Erythroblast (primary cell): ENCODE measurements at regions not wholly inside any gene's neighbourhood (a gene's known extent, or its start where the extent isn't known, plus 50 kb on each side); places are given as distances from the start of the nearest gene placed in this dataset.
A peak's percentile ranks its signal among the peaks of the same experiment; 100 is the strongest.
"Not testable (repeated sequence)": the region's sequence is repeated elsewhere in the genome, so short reads cannot be mapped to it uniquely, and the experiment has no call there.

Source experiments
- DNase-seq, 2 experiments: peaks; one replicate each; lab custom pipeline; 2025; lab: John Stamatoyannopoulos, UW
- GATA1 ChIP-seq: IDR thresholded peaks from 2 replicates; pipeline ENCODE4 v1.6.1; 2011; ENCODE audit warnings: low read depth, mild to moderate bottlenecking, control low read depth, low read length, moderate library complexity
- POLR2A ChIP-seq: IDR thresholded peaks from 2 replicates; pipeline ENCODE4 v1.6.1; 2011; ENCODE audit warnings: mild to moderate bottlenecking, low read length

DNA sequence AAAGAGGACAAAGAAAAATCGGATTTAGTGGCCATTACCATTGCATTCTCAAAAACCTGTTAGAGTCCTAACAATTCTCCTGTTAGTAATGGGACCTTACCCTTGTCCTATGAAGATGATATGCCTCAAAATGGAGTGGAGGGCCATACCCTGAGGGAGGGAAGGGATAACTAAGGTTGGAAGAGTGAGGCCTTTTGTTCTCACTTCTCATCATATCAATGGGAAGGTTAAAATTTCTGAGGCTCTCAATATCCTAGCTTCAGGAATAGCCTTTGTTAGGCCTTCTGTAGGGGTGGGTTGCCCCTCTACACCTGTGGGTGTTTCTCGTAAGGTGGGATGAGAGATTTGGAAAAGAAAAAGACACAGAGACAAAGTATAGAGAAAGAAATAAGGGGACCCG is 109.4 kb upstream of the SGIP1 start:
- not testable (repeated sequence) for DNase-seq

DNA sequence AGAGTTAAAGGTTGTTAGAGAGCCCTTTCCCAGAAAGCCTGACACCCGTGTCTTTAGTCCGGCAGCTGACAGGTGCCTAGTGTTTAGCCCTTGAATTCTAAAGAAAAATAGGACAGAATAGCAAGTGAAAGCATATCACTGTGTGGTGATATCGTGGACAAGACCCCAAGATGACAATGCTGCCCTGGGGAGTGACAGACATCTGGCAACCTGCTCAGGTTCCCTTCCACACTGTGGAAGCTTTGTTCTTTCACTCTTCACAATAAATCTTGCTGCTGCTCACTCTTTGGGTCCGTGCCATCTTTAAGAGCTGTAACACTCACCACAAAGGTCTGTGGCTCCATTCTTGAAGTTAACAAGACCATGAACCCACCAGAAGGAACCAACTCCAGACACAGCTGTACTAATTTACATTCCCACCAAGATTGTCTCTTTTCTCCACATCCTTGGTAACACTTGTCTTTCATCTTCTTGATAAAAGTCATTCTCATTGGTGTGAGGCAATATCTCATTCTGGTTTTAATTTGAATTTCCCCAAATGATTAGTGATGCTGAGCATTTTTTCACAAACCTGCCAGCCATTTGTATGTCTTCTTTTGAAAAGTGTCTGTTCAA is 107.6 kb upstream of the SGIP1 start:
- TF ChIP-seq GATA1, result no peak
- TF ChIP-seq POLR2A, result no peak
- no peak for DNase-seq

DNA sequence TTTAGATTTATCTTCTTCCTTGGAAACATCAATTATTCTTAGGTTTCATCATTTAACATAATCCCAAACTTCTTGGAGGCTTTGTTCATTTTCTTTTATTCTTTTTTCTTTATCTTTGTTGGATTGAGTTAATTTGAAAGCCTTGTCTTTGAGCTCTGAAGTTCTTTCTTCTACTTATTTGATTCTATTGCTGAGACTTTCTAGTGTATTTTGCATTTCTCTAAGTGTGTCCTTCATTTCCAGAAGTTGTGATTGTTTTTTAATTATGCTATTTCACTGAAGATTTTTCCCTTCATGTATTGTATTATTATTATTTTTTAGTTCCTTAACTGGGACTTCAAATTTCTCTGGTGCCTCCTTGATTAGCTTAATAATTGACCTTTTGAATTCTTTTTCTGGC is 103.1 kb upstream of the SGIP1 start:
- DNase-seq, result not testable (repeated sequence)

DNA sequence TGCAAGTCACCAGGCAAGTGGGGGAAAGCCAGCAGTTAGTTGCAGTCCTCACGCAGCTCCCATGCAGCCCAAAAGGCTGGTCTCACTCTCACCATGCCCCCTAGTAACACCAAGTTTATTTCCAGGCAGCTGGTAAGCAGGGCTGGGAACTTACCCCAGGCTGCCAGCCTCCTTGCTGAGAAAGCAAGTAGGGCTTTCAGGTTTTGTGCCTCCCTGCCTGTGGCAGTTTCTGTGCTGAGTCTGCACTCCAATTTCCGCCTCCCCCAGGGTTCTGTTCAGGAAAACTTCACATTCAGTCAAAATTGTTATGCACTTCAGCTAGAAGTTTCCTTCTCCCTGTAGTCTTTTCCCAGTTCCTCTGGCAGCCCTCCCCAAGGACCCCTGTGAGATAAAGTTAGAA is 102.0 kb upstream of the SGIP1 start:
- no peak for DNase-seq

GRCh38 chr1:66433611-66434010 is 100.3 kb upstream of the SGIP1 start:
- DNase-seq, result no peak
- TF ChIP-seq POLR2A (no peak), GATA1 (no peak)

More for the DNA sequence above, 102.0 kb upstream of the SGIP1 start:
- no peak for TF ChIP-seq POLR2A
- no peak for TF ChIP-seq GATA1

DNA sequence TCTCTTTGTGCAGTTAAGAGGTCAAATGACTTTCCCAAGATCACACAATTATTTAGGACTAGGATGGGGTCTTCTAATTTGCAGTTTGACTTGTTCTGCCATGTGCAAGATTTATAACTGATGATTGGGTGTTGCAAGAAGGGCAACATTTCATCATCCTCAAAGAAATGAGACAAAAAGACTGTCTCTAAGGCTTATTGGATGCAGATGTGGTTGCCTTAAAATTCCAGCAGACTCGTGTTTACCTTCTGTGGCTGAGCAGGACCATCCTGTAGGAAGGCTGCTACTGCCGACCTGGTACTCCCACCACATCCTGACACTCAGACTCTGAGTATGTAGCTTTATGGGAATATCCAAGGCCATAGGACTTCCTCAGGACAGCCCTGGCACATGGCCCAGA is 99.9 kb upstream of the SGIP1 start:
- no peak for DNase-seq
- no peak for TF ChIP-seq GATA1
- TF ChIP-seq POLR2A, result no peak

- DNase-seq, result no peak
- TF ChIP-seq POLR2A (no peak), GATA1 (no peak)
Observed at GRCh38 chr1:66435541-66435940, 98.4 kb upstream of the SGIP1 start.

- TF ChIP-seq GATA1, result no peak
- no peak for TF ChIP-seq POLR2A
- peak in 1 of 2 experiments; percentile 3 for DNase-seq
Observed at GRCh38 chr1:66436378-66437135, 97.4 kb upstream of the SGIP1 start.

- TF ChIP-seq POLR2A (no peak), GATA1 (no peak)
- no peak for DNase-seq
Observed at GRCh38 chr1:66437136-66437401, 96.9 kb upstream of the SGIP1 start.

- TF ChIP-seq GATA1 (no peak), POLR2A (no peak)
- DNase-seq, result no peak
Observed at GRCh38 chr1:66438062-66438461, 95.9 kb upstream of the SGIP1 start.

DNA sequence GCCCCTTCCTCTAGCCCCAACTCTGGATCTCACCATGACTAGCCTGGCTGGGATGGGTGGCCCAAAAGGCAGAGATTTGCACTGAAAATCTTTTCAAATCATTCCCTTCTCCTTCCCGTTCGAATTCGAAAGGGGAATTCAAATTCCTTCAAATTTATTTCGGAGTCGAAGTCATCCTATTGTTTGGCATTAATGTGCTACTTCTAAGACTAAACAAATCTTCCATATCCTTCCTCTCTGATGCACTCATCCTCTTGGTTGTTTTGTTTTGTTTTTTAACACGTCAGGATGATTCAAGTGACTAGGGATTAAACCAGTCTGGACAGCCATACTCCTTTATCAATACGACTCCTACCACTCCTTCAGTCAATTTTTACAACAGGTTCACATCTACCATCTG is 95.5 kb upstream of the SGIP1 start:
- TF ChIP-seq GATA1 (no peak), POLR2A (no peak)
- no peak for DNase-seq

GRCh38 chr1:66439031-66439740 is 94.8 kb upstream of the SGIP1 start:
- DNase-seq, result peak in 1 of 2 experiments; percentile 4
- no peak for TF ChIP-seq POLR2A
- TF ChIP-seq GATA1, result no peak

GRCh38 chr1:66443793-66444192 is 90.2 kb upstream of the SGIP1 start:
- TF ChIP-seq GATA1 (no peak), POLR2A (no peak)
- DNase-seq, result no peak

DNA sequence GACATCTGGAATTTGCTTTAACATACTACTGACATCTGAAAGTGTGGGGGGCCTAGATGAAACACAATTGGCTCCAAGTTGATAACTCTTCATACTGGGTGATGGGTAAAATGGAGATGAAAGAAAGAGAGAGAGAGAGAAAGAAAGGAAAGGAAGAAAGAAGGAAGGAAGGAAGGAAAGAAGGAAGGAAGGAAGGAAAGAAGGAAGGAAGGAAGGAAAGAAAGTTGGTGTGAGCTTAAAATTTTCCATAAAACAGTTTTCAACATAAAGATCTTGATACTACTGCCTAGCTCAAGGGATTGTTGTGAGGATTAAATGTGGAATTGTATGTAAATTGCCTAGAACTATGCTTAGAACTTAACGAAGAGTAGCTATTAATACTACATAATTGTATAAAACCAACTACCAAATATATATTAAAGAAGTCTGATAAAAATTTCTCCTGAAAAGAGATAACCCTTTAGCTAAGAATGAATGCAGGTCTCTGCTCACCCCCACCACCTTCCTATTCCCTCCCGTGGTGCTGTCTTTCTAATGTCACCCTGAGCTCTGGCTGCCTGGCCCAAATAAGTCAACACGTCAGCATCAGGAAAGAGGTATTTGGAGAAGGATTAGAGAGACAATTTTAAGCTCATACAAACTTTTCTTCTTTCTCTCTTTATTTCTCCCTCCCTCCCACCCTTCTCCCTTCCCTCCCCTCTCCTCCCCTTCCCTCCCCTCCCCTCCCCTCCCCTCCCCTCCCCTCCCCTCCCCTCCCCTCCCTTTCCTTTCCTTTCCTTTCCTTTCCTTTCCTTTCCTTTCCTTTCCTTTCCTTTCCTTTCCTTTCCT is 89.3 kb upstream of the SGIP1 start:
- DNase-seq, result no peak
- TF ChIP-seq GATA1 (no peak), POLR2A (no peak)
